ENCODE measurements at regions not wholly inside any gene's neighbourhood (a gene's known extent, or its start where the extent isn't known, plus 50 kb on each side); places are given as distances from the start of the nearest gene placed in this dataset.
"Not testable (repeated sequence)": the region's sequence is repeated elsewhere in the genome, so short reads cannot be mapped to it uniquely, and the experiment has no call there.

GRCh38 chr3:81865164-81865563, 103.7 kb upstream of the GBE1 start:
- POLR2A ChIA-PET; ATAC-seq (replicated peaks in 1 of 4); DNase-seq; H3K36me3 ChIP-seq (ENCODE audit: control insufficient read depth in 2 of 2, extremely low read depth in 1 of 2, insufficient read depth in 1 of 2, low read length in 1 of 2); H3K36me3 Mint-ChIP-seq; H3K4me1 Mint-ChIP-seq; CTCF ChIA-PET; H3K27me3 ChIP-seq (replicated peaks in 1 of 2; ENCODE audit: control insufficient read depth in 2 of 2, extremely low read depth in 1 of 2, insufficient read depth in 2 of 2, low read length in 1 of 2); H3K27ac Mint-ChIP-seq; H3K27ac ChIP-seq (ENCODE audit: low read length); H3K9me3 ChIP-seq; H3K9me3 Mint-ChIP-seq; H3K4me1 ChIP-seq (ENCODE audit: control insufficient read depth in 1 of 2, extremely low read depth in 1 of 2, insufficient read depth in 2 of 2, low read length in 2 of 2); H3K4me3 Mint-ChIP-seq; H3K4me3 ChIP-seq (ENCODE audit: control insufficient read depth in 1 of 2, extremely low read depth in 1 of 2, low read length in 1 of 2): not testable (repeated sequence)
- peaks cover 0 to 10% of the 10 kb centered on the region in 2 donors for H3K27me3 Mint-ChIP-seq
- WGBS (ENCODE audit: insufficient coverage), result 56% methylated on average over 1 of the region's 5 CpGs

GRCh38 chr3:81864272-81864671, 102.8 kb upstream of the GBE1 start:
- DNase-seq (no peak), ATAC-seq (replicated peaks in 1 of 4) (no peak)
- Histone ChIP-seq H3K27me3 (replicated peaks in 1 of 2; ENCODE audit: control insufficient read depth in 2 of 2, extremely low read depth in 1 of 2, insufficient read depth in 2 of 2, low read length in 1 of 2) (no peaks in the 10 kb centered on the region), H3K4me3 (ENCODE audit: control insufficient read depth in 1 of 2, extremely low read depth in 1 of 2, low read length in 1 of 2) (no peak overlapping the region), H3K27ac (ENCODE audit: low read length) (no peak overlapping the region), H3K9me3 (no peaks in the 10 kb centered on the region), H3K36me3 (ENCODE audit: control insufficient read depth in 2 of 2, extremely low read depth in 1 of 2, insufficient read depth in 1 of 2, low read length in 1 of 2) (no peaks in the 10 kb centered on the region), H3K4me1 (ENCODE audit: control insufficient read depth in 1 of 2, extremely low read depth in 1 of 2, insufficient read depth in 2 of 2, low read length in 2 of 2) (no peaks in the 10 kb centered on the region)
- ChIA-PET CTCF (no interaction called here), POLR2A (no interaction called here)
- Mint-ChIP-seq H3K9me3 (no peaks in the 10 kb centered on the region), H3K4me3 (no peak overlapping the region), H3K27ac (no peak overlapping the region), H3K36me3 (no peaks in the 10 kb centered on the region), H3K27me3 (peaks cover 0 to 10% of the 10 kb centered on the region in 2 donors), H3K4me1 (no peaks in the 10 kb centered on the region)
- 78% methylated on average over 2 of the region's 7 CpGs for WGBS (ENCODE audit: insufficient coverage)

GRCh38 chr3:81863756-81864155, 102.3 kb upstream of the GBE1 start:
- ChIA-PET CTCF (no interaction called here), POLR2A (no interaction called here)
- H3K27ac ChIP-seq (ENCODE audit: low read length), result no peak overlapping the region
- Mint-ChIP-seq H3K27ac (no peak overlapping the region), H3K4me3 (no peak overlapping the region), H3K4me1 (no peaks in the 10 kb centered on the region), H3K9me3 (no peaks in the 10 kb centered on the region), H3K36me3 (no peaks in the 10 kb centered on the region), H3K27me3 (peaks cover 0 to 10% of the 10 kb centered on the region in 2 donors)
- no peak overlapping the region for H3K4me3 ChIP-seq (ENCODE audit: control insufficient read depth in 1 of 2, extremely low read depth in 1 of 2, low read length in 1 of 2)
- no peaks in the 10 kb centered on the region for H3K36me3 ChIP-seq (ENCODE audit: control insufficient read depth in 2 of 2, extremely low read depth in 1 of 2, insufficient read depth in 1 of 2, low read length in 1 of 2)
- ATAC-seq (replicated peaks in 1 of 4) (no peak), DNase-seq (no peak)
- H3K27me3 ChIP-seq (replicated peaks in 1 of 2; ENCODE audit: control insufficient read depth in 2 of 2, extremely low read depth in 1 of 2, insufficient read depth in 2 of 2, low read length in 1 of 2), result no peaks in the 10 kb centered on the region
- H3K9me3 ChIP-seq, result no peaks in the 10 kb centered on the region
- WGBS (ENCODE audit: insufficient coverage), result no CpG with 5 or more reads among the region's 4 CpGs
- no peaks in the 10 kb centered on the region for H3K4me1 ChIP-seq (ENCODE audit: control insufficient read depth in 1 of 2, extremely low read depth in 1 of 2, insufficient read depth in 2 of 2, low read length in 2 of 2)

GRCh38 chr3:81861593-81861992, 100.1 kb upstream of the GBE1 start:
- Mint-ChIP-seq H3K27ac (no peak overlapping the region), H3K36me3 (no peaks in the 10 kb centered on the region), H3K9me3 (no peaks in the 10 kb centered on the region), H3K27me3 (peaks cover 0 to 10% of the 10 kb centered on the region in 2 donors), H3K4me1 (no peaks in the 10 kb centered on the region), H3K4me3 (no peak overlapping the region)
- Histone ChIP-seq H3K36me3 (ENCODE audit: control insufficient read depth in 2 of 2, extremely low read depth in 1 of 2, insufficient read depth in 1 of 2, low read length in 1 of 2) (no peaks in the 10 kb centered on the region), H3K9me3 (no peaks in the 10 kb centered on the region), H3K27ac (ENCODE audit: low read length) (no peak overlapping the region), H3K27me3 (replicated peaks in 1 of 2; ENCODE audit: control insufficient read depth in 2 of 2, extremely low read depth in 1 of 2, insufficient read depth in 2 of 2, low read length in 1 of 2) (no peaks in the 10 kb centered on the region), H3K4me1 (ENCODE audit: control insufficient read depth in 1 of 2, extremely low read depth in 1 of 2, insufficient read depth in 2 of 2, low read length in 2 of 2) (no peaks in the 10 kb centered on the region), H3K4me3 (ENCODE audit: control insufficient read depth in 1 of 2, extremely low read depth in 1 of 2, low read length in 1 of 2) (no peak overlapping the region)
- ChIA-PET POLR2A (no interaction called here), CTCF (no interaction called here)
- ATAC-seq (replicated peaks in 1 of 4) (no peak), DNase-seq (no peak)
- WGBS (ENCODE audit: insufficient coverage), result 83% methylated on average over 1 of the region's 1 CpG

GRCh38 chr3:81859524-81859923, 98.1 kb upstream of the GBE1 start:
- Histone ChIP-seq H3K9me3 (no peaks in the 10 kb centered on the region), H3K4me3 (ENCODE audit: control insufficient read depth in 1 of 2, extremely low read depth in 1 of 2, low read length in 1 of 2) (no peak overlapping the region), H3K4me1 (ENCODE audit: control insufficient read depth in 1 of 2, extremely low read depth in 1 of 2, insufficient read depth in 2 of 2, low read length in 2 of 2) (no peaks in the 10 kb centered on the region), H3K36me3 (ENCODE audit: control insufficient read depth in 2 of 2, extremely low read depth in 1 of 2, insufficient read depth in 1 of 2, low read length in 1 of 2) (no peaks in the 10 kb centered on the region), H3K27me3 (replicated peaks in 1 of 2; ENCODE audit: control insufficient read depth in 2 of 2, extremely low read depth in 1 of 2, insufficient read depth in 2 of 2, low read length in 1 of 2) (no peaks in the 10 kb centered on the region), H3K27ac (ENCODE audit: low read length) (no peak overlapping the region)
- ChIA-PET CTCF (no interaction called here), POLR2A (no interaction called here)
- Mint-ChIP-seq H3K36me3 (no peaks in the 10 kb centered on the region), H3K4me1 (no peaks in the 10 kb centered on the region), H3K27ac (no peak overlapping the region), H3K27me3 (peaks cover 0 to 4% of the 10 kb centered on the region in 2 donors), H3K9me3 (no peaks in the 10 kb centered on the region), H3K4me3 (no peak overlapping the region)
- WGBS (ENCODE audit: insufficient coverage), result no CpG with 5 or more reads among the region's 1 CpG
- ATAC-seq (replicated peaks in 1 of 4), result no peak
- DNase-seq, result no peak

- Histone ChIP-seq H3K4me3 (ENCODE audit: control insufficient read depth in 1 of 2, extremely low read depth in 1 of 2, low read length in 1 of 2) (no peak overlapping the region), H3K27me3 (replicated peaks in 1 of 2; ENCODE audit: control insufficient read depth in 2 of 2, extremely low read depth in 1 of 2, insufficient read depth in 2 of 2, low read length in 1 of 2) (no peaks in the 10 kb centered on the region), H3K9me3 (no peaks in the 10 kb centered on the region), H3K4me1 (ENCODE audit: control insufficient read depth in 1 of 2, extremely low read depth in 1 of 2, insufficient read depth in 2 of 2, low read length in 2 of 2) (no peaks in the 10 kb centered on the region), H3K27ac (ENCODE audit: low read length) (no peak overlapping the region), H3K36me3 (ENCODE audit: control insufficient read depth in 2 of 2, extremely low read depth in 1 of 2, insufficient read depth in 1 of 2, low read length in 1 of 2) (no peaks in the 10 kb centered on the region)
- Mint-ChIP-seq H3K36me3 (no peaks in the 10 kb centered on the region), H3K27me3 (no peaks in the 10 kb centered on the region), H3K4me1 (no peaks in the 10 kb centered on the region), H3K27ac (no peak overlapping the region), H3K4me3 (no peak overlapping the region), H3K9me3 (no peaks in the 10 kb centered on the region)
- POLR2A ChIA-PET, result no interaction called here
- no peak for ATAC-seq (replicated peaks in 1 of 4)
- CTCF ChIA-PET, result no interaction called here
- no CpG with 5 or more reads among the region's 3 CpGs for WGBS (ENCODE audit: insufficient coverage)
- no peak for DNase-seq
Observed at GRCh38 chr3:81853431-81853830, 92.0 kb upstream of the GBE1 start.

GRCh38 chr3:81851176-81851575, 89.7 kb upstream of the GBE1 start:
- ATAC-seq (replicated peaks in 1 of 4) (no peak), DNase-seq (no peak)
- H3K27ac ChIP-seq (ENCODE audit: low read length), result no peak overlapping the region
- no peaks in the 10 kb centered on the region for H3K27me3 Mint-ChIP-seq
- no peak overlapping the region for H3K27ac Mint-ChIP-seq
- no peak overlapping the region for H3K4me3 ChIP-seq (ENCODE audit: control insufficient read depth in 1 of 2, extremely low read depth in 1 of 2, low read length in 1 of 2)
- H3K4me1 ChIP-seq (ENCODE audit: control insufficient read depth in 1 of 2, extremely low read depth in 1 of 2, insufficient read depth in 2 of 2, low read length in 2 of 2), result no peaks in the 10 kb centered on the region
- ChIA-PET CTCF (no interaction called here), POLR2A (no interaction called here)
- H3K27me3 ChIP-seq (replicated peaks in 1 of 2; ENCODE audit: control insufficient read depth in 2 of 2, extremely low read depth in 1 of 2, insufficient read depth in 2 of 2, low read length in 1 of 2), result no peaks in the 10 kb centered on the region
- H3K9me3 Mint-ChIP-seq, result no peaks in the 10 kb centered on the region
- no peak overlapping the region for H3K4me3 Mint-ChIP-seq
- no peaks in the 10 kb centered on the region for H3K9me3 ChIP-seq
- no peaks in the 10 kb centered on the region for H3K36me3 ChIP-seq (ENCODE audit: control insufficient read depth in 2 of 2, extremely low read depth in 1 of 2, insufficient read depth in 1 of 2, low read length in 1 of 2)
- no peaks in the 10 kb centered on the region for H3K36me3 Mint-ChIP-seq
- H3K4me1 Mint-ChIP-seq, result no peaks in the 10 kb centered on the region
